NCI-H1930 (cell line): ENCODE measurements at regions not wholly inside any gene's neighbourhood (a gene's known extent, or its start where the extent isn't known, plus 50 kb on each side); places are given as distances from the start of the nearest gene placed in this dataset.

Source experiments
- DNase-seq, 2 experiments: peaks; one replicate each; lab custom pipeline; 2025; lab: John Stamatoyannopoulos, UW

GRCh38 chr6:11925805-11926204 lies 86.3 kb upstream of the HIVEP1 start:
- DNase-seq: no peak

GRCh38 chr6:11923621-11924020 lies 88.5 kb upstream of the HIVEP1 start:
- no peak for DNase-seq

- no peak for DNase-seq
These were observed 89.2 kb upstream of the HIVEP1 start for GRCh38 chr6:11922901-11923300.

- DNase-seq: no peak
These were observed 90.4 kb upstream of the HIVEP1 start for GRCh38 chr6:11921751-11922150.

- no peak for DNase-seq
These were observed 91.1 kb upstream of the HIVEP1 start for GRCh38 chr6:11921017-11921438.

GRCh38 chr6:11920566-11920965 lies 91.5 kb upstream of the HIVEP1 start:
- DNase-seq: no peak

GRCh38 chr6:11919771-11920440 lies 92.2 kb upstream of the HIVEP1 start:
- DNase-seq: no peak

GRCh38 chr6:11918739-11919605 lies 93.1 kb upstream of the HIVEP1 start:
- no peak for DNase-seq

GRCh38 chr6:11917951-11918738 lies 94.0 kb upstream of the HIVEP1 start:
- DNase-seq: peak in 1 of 2 experiments; percentile 5

GRCh38 chr6:11912420-11912819 lies 99.7 kb upstream of the HIVEP1 start:
- no peak for DNase-seq

GRCh38 chr6:11911538-11911937 lies 100.6 kb upstream of the HIVEP1 start:
- no peak for DNase-seq

GRCh38 chr6:11909696-11910132 lies 102.4 kb upstream of the HIVEP1 start:
- no peak for DNase-seq

GRCh38 chr6:11908436-11909105 lies 103.5 kb upstream of the HIVEP1 start:
- no peak for DNase-seq

- DNase-seq: no peak
These were observed 108.5 kb upstream of the HIVEP1 start for GRCh38 chr6:11903645-11904044.

GRCh38 chr6:11902527-11902926 lies 109.6 kb upstream of the HIVEP1 start:
- no peak for DNase-seq

GRCh38 chr6:11900662-11901598 lies 111.2 kb upstream of the HIVEP1 start:
- no peak for DNase-seq

GRCh38 chr6:11899645-11900044 lies 112.5 kb upstream of the HIVEP1 start:
- DNase-seq: no peak

GRCh38 chr6:11894212-11894611 lies 115.6 kb upstream of the ADTRP start:
- no peak for DNase-seq

- no peak for DNase-seq
These were observed 112.9 kb upstream of the ADTRP start for GRCh38 chr6:11891547-11891946.

- DNase-seq: no peak
These were observed 112.2 kb upstream of the ADTRP start for GRCh38 chr6:11890849-11891248.

GRCh38 chr6:11890209-11890608 lies 111.6 kb upstream of the ADTRP start:
- no peak for DNase-seq
